ENCODE measurements at regions not wholly inside any gene's neighbourhood (a gene's known extent, or its start where the extent isn't known, plus 50 kb on each side); places are given as distances from the start of the nearest gene placed in this dataset.

DNA sequence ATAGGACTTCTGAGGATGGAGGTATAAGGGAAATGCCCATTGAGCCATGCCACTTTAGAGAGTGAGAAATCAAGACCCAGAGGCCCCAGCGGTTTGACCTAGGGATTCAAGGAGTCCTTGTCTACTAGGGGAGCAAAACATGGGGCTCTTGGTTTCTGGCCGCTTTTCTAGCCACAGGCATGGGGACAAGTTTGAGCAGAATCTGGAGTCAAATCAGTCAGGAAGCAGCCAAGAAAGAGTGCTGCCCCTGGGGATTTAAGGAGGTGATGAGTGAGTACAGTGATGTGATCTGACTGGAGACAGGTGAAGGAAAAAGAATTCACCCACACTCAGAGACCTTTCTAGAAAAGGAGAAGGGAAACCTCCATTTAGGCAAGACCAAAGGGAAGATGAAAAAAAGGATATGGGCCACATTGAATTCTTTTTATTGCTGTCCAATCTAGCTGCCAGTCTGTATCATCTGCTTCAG, 244.0 kb upstream of the TBC1D5 start:
- no peaks in the 10 kb centered on the region for H3K4me1 ChIP-seq (ENCODE audit: control insufficient read depth, insufficient read depth, low read length)
- H3K36me3 ChIP-seq (ENCODE audit: control insufficient read depth, insufficient read depth, low read length), result no peaks in the 10 kb centered on the region
- H3K27ac ChIP-seq (ENCODE audit: low read depth, low read length), result no peak overlapping the region
- no peak overlapping the region for H3K4me3 ChIP-seq (ENCODE audit: low read depth, low read length)
- no peaks in the 10 kb centered on the region for H3K9me3 ChIP-seq (ENCODE audit: control insufficient read depth, insufficient read depth, low read length)
- no peak overlapping the region for H3K9ac ChIP-seq (ENCODE audit: low read depth, low read length)
- H3K27me3 ChIP-seq (ENCODE audit: control insufficient read depth, insufficient read depth, low read length), result no peaks in the 10 kb centered on the region

DNA sequence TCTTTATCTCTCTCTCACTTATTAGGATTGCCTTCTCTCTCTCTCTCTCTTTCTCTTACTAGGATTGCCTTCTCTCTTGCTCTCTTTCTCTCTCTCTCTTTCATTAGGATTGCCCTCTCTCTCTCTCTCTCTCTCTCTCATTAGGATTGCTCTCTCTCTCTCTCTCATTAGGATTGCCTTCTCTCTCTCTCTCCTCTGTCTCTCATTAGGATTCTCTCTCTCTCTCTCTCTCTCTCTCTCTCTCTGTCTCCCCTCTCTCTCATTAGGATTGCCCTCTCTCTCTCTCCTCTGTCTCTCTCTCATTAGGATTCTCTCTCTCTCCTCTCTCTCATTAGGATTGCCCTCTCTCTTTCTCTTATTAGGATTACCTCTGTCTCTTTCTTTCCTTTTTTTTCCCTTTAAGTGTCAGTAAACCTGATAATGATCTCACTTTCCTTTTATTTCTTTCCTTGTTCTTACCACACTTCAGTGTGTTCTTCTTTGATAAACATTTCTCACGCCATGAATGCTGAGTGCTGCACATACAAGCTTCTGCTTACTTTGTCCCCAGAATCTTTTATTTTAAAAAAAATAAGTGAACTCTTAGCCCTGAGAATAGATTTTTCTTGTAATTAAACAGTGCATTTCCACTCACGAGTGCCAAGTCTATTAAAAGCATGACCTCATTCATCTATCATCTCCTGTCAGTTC, 243.4 kb upstream of the TBC1D5 start:
- no peak overlapping the region for H3K9ac ChIP-seq (ENCODE audit: low read depth, low read length)
- no peak overlapping the region for H3K4me3 ChIP-seq (ENCODE audit: low read depth, low read length)
- no peaks in the 10 kb centered on the region for H3K27me3 ChIP-seq (ENCODE audit: control insufficient read depth, insufficient read depth, low read length)
- no peaks in the 10 kb centered on the region for H3K4me1 ChIP-seq (ENCODE audit: control insufficient read depth, insufficient read depth, low read length)
- H3K36me3 ChIP-seq (ENCODE audit: control insufficient read depth, insufficient read depth, low read length), result no peaks in the 10 kb centered on the region
- H3K9me3 ChIP-seq (ENCODE audit: control insufficient read depth, insufficient read depth, low read length), result no peaks in the 10 kb centered on the region
- no peak overlapping the region for H3K27ac ChIP-seq (ENCODE audit: low read depth, low read length)

DNA sequence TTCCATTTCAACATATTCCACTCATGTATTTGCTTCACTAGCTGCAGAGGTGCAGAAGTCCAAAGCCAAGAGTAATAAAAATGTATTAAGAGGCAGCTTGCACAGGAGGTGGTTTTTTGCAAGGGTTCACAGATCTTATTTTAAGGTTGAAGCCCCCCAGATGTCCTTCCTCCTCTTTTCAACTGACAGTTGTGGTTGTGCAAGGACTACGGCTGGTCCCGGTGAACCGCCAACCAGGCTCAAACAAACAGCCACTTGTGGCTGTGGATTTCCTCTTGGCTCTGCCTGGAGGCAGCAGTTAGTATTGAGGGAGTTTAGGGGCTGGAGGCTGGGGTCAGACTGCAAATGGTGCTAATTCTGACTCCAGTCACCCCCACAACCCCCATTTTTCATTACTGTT, 240.7 kb upstream of the TBC1D5 start:
- no peaks in the 10 kb centered on the region for H3K36me3 ChIP-seq (ENCODE audit: control insufficient read depth, insufficient read depth, low read length)
- no peaks in the 10 kb centered on the region for H3K27me3 ChIP-seq (ENCODE audit: control insufficient read depth, insufficient read depth, low read length)
- no peaks in the 10 kb centered on the region for H3K4me1 ChIP-seq (ENCODE audit: control insufficient read depth, insufficient read depth, low read length)
- no peak overlapping the region for H3K27ac ChIP-seq (ENCODE audit: low read depth, low read length)
- no peak overlapping the region for H3K9ac ChIP-seq (ENCODE audit: low read depth, low read length)
- no peak overlapping the region for H3K4me3 ChIP-seq (ENCODE audit: low read depth, low read length)
- H3K9me3 ChIP-seq (ENCODE audit: control insufficient read depth, insufficient read depth, low read length), result no peaks in the 10 kb centered on the region

DNA sequence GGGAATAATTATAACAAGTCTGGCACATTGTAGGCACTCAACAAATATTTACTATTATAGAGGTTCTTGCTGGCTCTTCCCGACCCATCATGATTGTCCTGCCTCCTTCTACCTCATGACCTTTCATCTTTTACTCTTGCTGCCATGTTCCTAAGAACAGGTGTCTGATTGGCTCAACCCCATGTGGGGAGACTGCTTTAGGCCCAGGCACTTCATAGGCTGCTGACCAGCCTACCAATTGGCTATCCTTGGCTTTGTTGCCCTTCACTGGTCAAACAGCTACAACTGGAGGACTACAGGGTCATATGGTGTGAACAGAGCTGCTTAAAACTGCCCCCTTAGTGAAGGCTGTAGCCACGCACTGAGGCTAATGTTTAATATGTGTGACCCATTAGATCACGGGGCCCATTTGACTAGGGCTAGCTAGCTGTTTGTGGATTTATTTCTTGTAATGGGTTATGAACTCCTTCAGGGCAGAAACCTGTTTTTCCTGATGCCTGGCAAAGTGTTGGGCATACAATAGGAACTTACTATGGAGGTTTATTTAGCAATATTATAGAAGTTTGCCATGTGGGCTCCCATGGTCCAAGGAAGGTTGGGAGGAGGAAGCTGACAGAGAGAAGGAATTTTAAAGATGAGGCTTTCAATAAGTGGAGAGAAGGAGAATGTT, 239.9 kb upstream of the TBC1D5 start:
- Histone ChIP-seq H3K4me1 (ENCODE audit: control insufficient read depth, insufficient read depth, low read length) (no peaks in the 10 kb centered on the region), H3K27ac (ENCODE audit: low read depth, low read length) (no peak overlapping the region), H3K27me3 (ENCODE audit: control insufficient read depth, insufficient read depth, low read length) (no peaks in the 10 kb centered on the region), H3K4me3 (ENCODE audit: low read depth, low read length) (no peak overlapping the region), H3K9me3 (ENCODE audit: control insufficient read depth, insufficient read depth, low read length) (no peaks in the 10 kb centered on the region), H3K9ac (ENCODE audit: low read depth, low read length) (no peak overlapping the region), H3K36me3 (ENCODE audit: control insufficient read depth, insufficient read depth, low read length) (no peaks in the 10 kb centered on the region)

DNA sequence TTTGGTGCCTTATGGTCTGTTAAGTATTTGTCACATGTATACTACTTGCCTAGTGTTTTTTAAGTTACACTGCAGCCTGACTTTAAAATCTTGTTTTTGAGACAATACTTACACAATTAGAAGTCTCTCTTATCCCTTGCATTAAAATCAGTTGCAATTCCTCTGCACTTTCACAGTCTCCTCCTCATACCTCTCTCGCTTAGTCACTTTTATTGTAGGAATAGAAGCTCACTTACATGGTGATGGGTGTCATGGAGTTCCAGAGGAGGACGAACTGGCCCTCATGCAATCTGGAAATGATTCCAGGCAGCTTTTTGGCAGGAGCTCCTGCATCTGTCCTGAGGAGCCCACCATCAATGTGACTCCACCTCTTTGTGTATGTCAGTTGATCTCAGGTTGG, 238.4 kb upstream of the TBC1D5 start:
- Histone ChIP-seq H3K4me3 (ENCODE audit: low read depth, low read length) (no peak overlapping the region), H3K4me1 (ENCODE audit: control insufficient read depth, insufficient read depth, low read length) (no peaks in the 10 kb centered on the region), H3K9ac (ENCODE audit: low read depth, low read length) (no peak overlapping the region), H3K36me3 (ENCODE audit: control insufficient read depth, insufficient read depth, low read length) (no peaks in the 10 kb centered on the region), H3K9me3 (ENCODE audit: control insufficient read depth, insufficient read depth, low read length) (no peaks in the 10 kb centered on the region), H3K27ac (ENCODE audit: low read depth, low read length) (no peak overlapping the region), H3K27me3 (ENCODE audit: control insufficient read depth, insufficient read depth, low read length) (no peaks in the 10 kb centered on the region)

DNA sequence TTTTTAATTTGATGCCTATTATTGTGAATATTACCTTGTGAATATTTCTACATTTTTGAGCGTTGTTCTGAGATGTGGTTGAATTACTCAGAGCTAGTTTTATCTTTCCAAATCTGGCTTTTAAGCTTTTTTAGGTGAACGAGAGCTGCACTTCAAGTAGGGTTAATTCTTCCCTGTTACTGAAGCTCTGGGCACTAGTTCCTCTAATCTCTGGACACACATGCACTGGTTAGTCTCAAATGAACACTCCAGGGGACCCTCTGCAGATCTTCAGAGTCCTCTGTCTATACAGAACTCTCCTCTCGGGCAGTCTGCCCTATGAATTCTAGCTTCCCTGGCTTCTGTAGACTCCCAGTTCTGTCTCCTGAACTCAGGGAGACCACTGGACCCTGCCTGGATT, 237.5 kb upstream of the TBC1D5 start:
- H3K9me3 ChIP-seq (ENCODE audit: control insufficient read depth, insufficient read depth, low read length), result no peaks in the 10 kb centered on the region
- no peak overlapping the region for H3K9ac ChIP-seq (ENCODE audit: low read depth, low read length)
- H3K4me1 ChIP-seq (ENCODE audit: control insufficient read depth, insufficient read depth, low read length), result no peaks in the 10 kb centered on the region
- no peak overlapping the region for H3K27ac ChIP-seq (ENCODE audit: low read depth, low read length)
- H3K36me3 ChIP-seq (ENCODE audit: control insufficient read depth, insufficient read depth, low read length), result no peaks in the 10 kb centered on the region
- no peak overlapping the region for H3K4me3 ChIP-seq (ENCODE audit: low read depth, low read length)
- no peaks in the 10 kb centered on the region for H3K27me3 ChIP-seq (ENCODE audit: control insufficient read depth, insufficient read depth, low read length)

DNA sequence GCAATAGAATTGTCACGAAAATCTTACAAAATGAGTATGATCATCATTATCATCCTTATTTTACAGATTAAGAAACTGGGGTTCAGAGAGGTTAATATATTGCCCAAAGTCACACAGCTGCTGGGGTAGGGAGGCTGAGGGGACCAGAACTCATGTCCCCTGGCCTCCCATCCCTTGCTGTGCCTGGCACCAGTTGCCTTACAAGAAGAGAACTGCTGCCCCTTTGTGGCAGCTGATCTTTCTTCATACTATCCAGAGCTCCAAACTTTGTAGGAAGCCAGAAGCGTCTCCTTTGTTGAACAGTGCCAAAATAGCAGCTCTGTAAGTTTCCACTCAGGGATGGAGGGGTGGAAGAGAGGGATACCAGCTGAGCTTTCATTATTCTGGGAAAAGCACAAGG, 236.8 kb upstream of the TBC1D5 start:
- no peaks in the 10 kb centered on the region for H3K9me3 ChIP-seq (ENCODE audit: control insufficient read depth, insufficient read depth, low read length)
- H3K4me3 ChIP-seq (ENCODE audit: low read depth, low read length), result no peak overlapping the region
- H3K4me1 ChIP-seq (ENCODE audit: control insufficient read depth, insufficient read depth, low read length), result no peaks in the 10 kb centered on the region
- no peaks in the 10 kb centered on the region for H3K27me3 ChIP-seq (ENCODE audit: control insufficient read depth, insufficient read depth, low read length)
- no peak overlapping the region for H3K27ac ChIP-seq (ENCODE audit: low read depth, low read length)
- no peaks in the 10 kb centered on the region for H3K36me3 ChIP-seq (ENCODE audit: control insufficient read depth, insufficient read depth, low read length)
- no peak overlapping the region for H3K9ac ChIP-seq (ENCODE audit: low read depth, low read length)

DNA sequence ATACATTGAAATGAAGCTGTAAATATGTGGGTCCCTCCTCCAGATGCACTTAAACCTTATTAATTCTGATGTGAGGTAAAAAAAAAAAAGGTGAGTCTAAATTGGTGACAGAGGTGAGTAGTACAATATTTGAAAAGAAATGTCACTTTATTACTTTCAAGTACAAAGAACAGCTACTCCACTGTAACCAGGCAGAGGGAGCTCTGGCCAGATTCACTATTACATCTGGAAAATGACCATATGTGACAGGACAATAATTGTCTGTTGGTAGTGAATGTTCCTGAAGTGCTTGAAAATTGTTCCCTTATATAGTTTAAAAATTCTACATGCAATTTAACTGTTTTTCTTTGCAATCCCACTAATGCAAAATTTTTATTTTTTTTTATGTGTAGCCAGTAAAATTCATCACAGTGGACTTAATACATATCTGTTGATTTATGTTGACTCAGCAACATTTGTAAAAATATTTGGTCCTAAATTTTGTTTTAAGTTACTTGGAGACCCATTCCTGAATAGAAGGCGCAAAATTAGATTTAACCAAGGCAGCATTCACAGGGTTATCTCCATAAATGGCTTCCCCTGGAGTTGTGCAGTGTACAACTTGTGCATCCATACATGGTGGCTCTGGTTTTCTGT, 231.9 kb upstream of the TBC1D5 start:
- Histone ChIP-seq H3K27ac (ENCODE audit: low read depth, low read length) (no peak overlapping the region), H3K27me3 (ENCODE audit: control insufficient read depth, insufficient read depth, low read length) (no peaks in the 10 kb centered on the region), H3K9me3 (ENCODE audit: control insufficient read depth, insufficient read depth, low read length) (no peaks in the 10 kb centered on the region), H3K4me3 (ENCODE audit: low read depth, low read length) (no peak overlapping the region), H3K4me1 (ENCODE audit: control insufficient read depth, insufficient read depth, low read length) (peaks cover 12% of the 10 kb centered on the region; the same call in 1 of the 2 replicates), H3K9ac (ENCODE audit: low read depth, low read length) (no peak overlapping the region), H3K36me3 (ENCODE audit: control insufficient read depth, insufficient read depth, low read length) (no peaks in the 10 kb centered on the region)

DNA sequence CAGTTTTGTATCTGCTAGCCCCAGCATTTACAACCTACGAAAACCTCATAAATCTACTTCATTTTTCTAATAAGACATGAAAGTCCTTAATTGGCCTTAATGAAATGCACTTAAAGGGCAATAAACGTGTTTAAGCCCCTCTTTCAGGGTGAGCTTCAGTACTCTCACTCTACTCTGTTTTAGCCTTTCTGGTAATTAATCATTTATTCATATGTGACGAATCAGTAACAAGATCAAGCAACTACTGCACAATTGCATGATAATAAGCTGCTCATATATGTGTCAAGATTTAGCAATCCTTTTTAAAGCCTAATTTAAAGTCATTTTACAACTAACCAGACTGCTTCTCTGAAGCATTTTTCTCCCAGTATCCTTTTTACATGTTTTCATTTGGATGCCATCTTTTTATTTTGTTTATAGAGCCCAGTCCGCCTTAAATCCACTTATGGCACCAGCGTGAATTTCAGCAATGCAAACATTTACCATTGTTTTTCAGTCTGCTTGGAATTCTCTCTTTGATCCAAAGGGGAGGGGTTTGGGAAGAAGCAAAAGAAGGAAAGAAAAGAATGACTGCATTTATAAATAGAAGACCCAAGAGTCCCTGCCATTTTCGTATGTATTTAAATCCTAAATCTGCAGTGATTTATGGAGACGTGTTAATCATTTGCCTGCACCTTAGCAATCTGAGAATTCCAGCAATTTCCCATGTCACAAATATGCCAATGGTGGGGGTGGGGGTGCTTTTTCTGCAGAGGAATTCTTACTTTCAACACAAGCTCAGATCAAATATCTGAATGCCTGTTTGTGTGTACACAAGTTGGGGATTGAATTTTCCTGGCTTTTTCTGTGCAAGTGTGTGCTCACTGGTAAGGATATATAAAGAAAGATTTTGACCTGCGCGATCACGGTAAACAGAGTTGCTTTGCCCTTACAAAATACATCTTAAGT, 230.8 kb upstream of the TBC1D5 start:
- H3K9ac ChIP-seq (ENCODE audit: low read depth, low read length), result no peak overlapping the region
- no peaks in the 10 kb centered on the region for H3K9me3 ChIP-seq (ENCODE audit: control insufficient read depth, insufficient read depth, low read length)
- H3K27ac ChIP-seq (ENCODE audit: low read depth, low read length), result no peak overlapping the region

DNA sequence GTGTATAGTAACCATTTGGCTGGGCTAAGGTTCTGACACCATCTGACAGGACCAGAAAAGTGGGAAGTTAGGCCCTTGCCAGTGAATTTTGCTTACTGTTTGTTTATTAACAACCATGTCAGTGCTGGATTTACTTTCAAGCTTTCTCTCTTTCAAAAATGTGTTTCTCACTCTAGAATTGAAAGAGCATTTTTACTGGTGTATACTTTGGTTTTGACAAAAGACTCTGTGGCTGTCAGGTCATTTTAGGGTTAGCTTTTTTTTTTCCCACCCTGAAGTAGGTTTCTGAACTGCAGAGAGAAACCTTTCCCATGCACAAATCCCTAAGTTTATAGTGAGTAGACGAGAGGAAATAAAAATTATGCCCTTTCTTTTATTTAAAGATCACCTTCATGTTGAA, 230.0 kb upstream of the TBC1D5 start:
- no peaks in the 10 kb centered on the region for H3K9me3 ChIP-seq (ENCODE audit: control insufficient read depth, insufficient read depth, low read length)
- H3K27me3 ChIP-seq (ENCODE audit: control insufficient read depth, insufficient read depth, low read length), result no peaks in the 10 kb centered on the region
- no peak overlapping the region for H3K27ac ChIP-seq (ENCODE audit: low read depth, low read length)
- H3K9ac ChIP-seq (ENCODE audit: low read depth, low read length), result no peak overlapping the region
- H3K36me3 ChIP-seq (ENCODE audit: control insufficient read depth, insufficient read depth, low read length), result no peaks in the 10 kb centered on the region
- no peak overlapping the region for H3K4me3 ChIP-seq (ENCODE audit: low read depth, low read length)
- peaks cover 12% of the 10 kb centered on the region; the same call in 1 of the 2 replicates for H3K4me1 ChIP-seq (ENCODE audit: control insufficient read depth, insufficient read depth, low read length)

More for the DNA sequence above, 230.8 kb upstream of the TBC1D5 start:
- Histone ChIP-seq H3K27me3 (ENCODE audit: control insufficient read depth, insufficient read depth, low read length) (no peaks in the 10 kb centered on the region), H3K4me1 (ENCODE audit: control insufficient read depth, insufficient read depth, low read length) (peaks cover 12% of the 10 kb centered on the region; the same call in 1 of the 2 replicates), H3K36me3 (ENCODE audit: control insufficient read depth, insufficient read depth, low read length) (no peaks in the 10 kb centered on the region), H3K4me3 (ENCODE audit: low read depth, low read length) (no peak overlapping the region)

Measured in HUES48 (cell line).